ENCODE measurements at regions not wholly inside any gene's neighbourhood (a gene's known extent, or its start where the extent isn't known, plus 50 kb on each side); places are given as distances from the start of the nearest gene placed in this dataset.

DNA sequence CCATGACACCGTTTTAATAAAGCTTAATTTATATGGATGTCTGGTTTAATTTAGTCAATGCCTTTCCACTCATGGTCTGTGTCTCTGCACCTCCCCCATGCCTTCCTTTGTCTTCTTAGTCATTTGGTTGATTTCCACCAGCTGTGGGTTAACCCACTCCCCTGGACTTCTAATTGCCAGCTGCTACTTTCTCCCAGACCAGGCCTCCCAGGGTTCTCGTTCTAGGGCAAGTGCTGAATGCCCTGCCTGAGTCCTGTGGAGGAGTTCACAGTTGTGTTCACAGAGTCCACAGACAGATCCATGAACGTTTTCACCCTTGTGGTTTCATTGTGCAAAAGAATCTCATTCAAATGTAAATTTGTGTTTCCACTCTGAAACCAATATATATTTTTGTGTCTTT, 243.4 kb downstream of the NUF2 start:
- CTCF ChIA-PET = no interaction called here
- H4K8ac ChIP-seq (ENCODE audit: low read depth in 2 of 2, low read length in 2 of 2) = no peak overlapping the region
- H2BK120ac ChIP-seq (ENCODE audit: low read depth, low read length) = no peak overlapping the region
- no peak overlapping the region for H3K4me2 ChIP-seq (ENCODE audit: low read depth, low read length)
- no peak overlapping the region for H4K5ac ChIP-seq (ENCODE audit: low read depth, low read length)
- no peak overlapping the region for H3K14ac ChIP-seq (replicated peaks; ENCODE audit: low read depth, low read length)
- intact Hi-C loops (cut with micrococcal nuclease) (no loop called here), in situ Hi-C loops (cut with MboI; ENCODE audit: low sequenced_read_pairs) (no loop called here), dilution Hi-C loops (cut with HindIII; ENCODE audit: low sequenced_read_pairs, unreplicated experiment) (no loop called here)
- no peak overlapping the region for H3K9ac ChIP-seq (ENCODE audit: low read depth, low read length)
- BruUV-seq (replicated peaks) = no TSS peak
- H3K9me3 ChIP-seq (ENCODE audit: control insufficient read depth, insufficient read depth, low read length) = no peaks in the 10 kb centered on the region
- no peaks in the 10 kb centered on the region for H3K4me1 ChIP-seq (ENCODE audit: control insufficient read depth, insufficient read depth, low read length)
- H3K36me3 ChIP-seq (ENCODE audit: control insufficient read depth, insufficient read depth, low read length) = no peaks in the 10 kb centered on the region
- H4K20me1 ChIP-seq (ENCODE audit: insufficient read depth, low read length) = no peaks in the 10 kb centered on the region
- no peak overlapping the region for H2BK15ac ChIP-seq (ENCODE audit: low read depth, low read length)
- H3K27me3 ChIP-seq (ENCODE audit: control insufficient read depth, insufficient read depth, low read length) = no peaks in the 10 kb centered on the region
- no peaks in the 10 kb centered on the region for H3K9me1 ChIP-seq (ENCODE audit: insufficient read depth, low read length)
- H3K56ac ChIP-seq (ENCODE audit: extremely low read depth, insufficient read depth, low read length) = no peak overlapping the region
- H4K91ac ChIP-seq (ENCODE audit: insufficient read depth, low read depth, low read length) = no peak overlapping the region
- 17% methylated on average over 1 of the region's 3 CpGs; no CpG with 5 or more reads in 1 of the 2 experiments for WGBS, 2 experiments (ENCODE audit: extremely low coverage in 2 of 2, insufficient read length in 1 of 2)
- DNase-seq = no peak
- ATAC-seq (ENCODE audit: low read depth) = no peak
- no peak overlapping the region for H3K4me3 ChIP-seq (ENCODE audit: insufficient read depth, low read depth, low read length)
- H2AFZ ChIP-seq (replicated peaks; ENCODE audit: low read length, poor library complexity) = no peak overlapping the region
- H2AK5ac ChIP-seq (ENCODE audit: low read depth, low read length) = no peak overlapping the region
- TF ChIP-seq NFE2L2 (IDR thresholded peaks at IDR 0.05; ENCODE audit: low read depth, low read length) = no peak
- TF ChIP-seq RCOR1 (IDR thresholded peaks at IDR 0.05; ENCODE audit: insufficient replicate concordance, low read length) = no peak
- no peak for TF ChIP-seq RAD21 (IDR thresholded peaks at IDR 0.05; ENCODE audit: low read length)
- no peak for TF ChIP-seq POLR2A (IDR thresholded peaks at IDR 0.05; ENCODE audit: low read depth, low read length)
- no peak for TF ChIP-seq FOS (IDR thresholded peaks at IDR 0.05; ENCODE audit: low read depth, low read length)
- no peak for TF ChIP-seq MXI1 (IDR thresholded peaks at IDR 0.05; ENCODE audit: borderline replicate concordance, low read depth, low read length)
- no peak for TF ChIP-seq BHLHE40 (IDR thresholded peaks at IDR 0.05; ENCODE audit: low read depth, low read length)
- TF ChIP-seq CEBPB (IDR thresholded peaks at IDR 0.05; ENCODE audit: low read depth, low read length) = no peak
- TF ChIP-seq CTCF (conservative IDR thresholded peaks at IDR 0.05; ENCODE audit: low read depth, low read length) = no peak
- H2BK20ac ChIP-seq (ENCODE audit: low read depth, low read length) = no peak overlapping the region
- no peak overlapping the region for H3K23ac ChIP-seq (ENCODE audit: low read depth, low read length)
- POLR2A ChIA-PET (ENCODE audit: unreplicated experiment) = no interaction called here
- no peak overlapping the region for H2AK9ac ChIP-seq (replicated peaks; ENCODE audit: low read depth, low read length, poor library complexity)
- H3K27ac ChIP-seq (ENCODE audit: insufficient read depth, low read length) = no peak overlapping the region
- no peak overlapping the region for H3K4ac ChIP-seq (ENCODE audit: low read depth, low read length)
- H3K79me1 ChIP-seq (ENCODE audit: low read depth in 1 of 2, low read length in 2 of 2) = no peaks in the 10 kb centered on the region
- H3K18ac ChIP-seq (ENCODE audit: low read depth, low read length) = no peak overlapping the region
- no peak overlapping the region for H2BK5ac ChIP-seq (ENCODE audit: low read depth, low read length, poor library complexity, severe bottlenecking)

All from IMR-90 (cell line).